ENCODE measurements at regions not wholly inside any gene's neighbourhood (a gene's known extent, or its start where the extent isn't known, plus 50 kb on each side); places are given as distances from the start of the nearest gene placed in this dataset.

DNA sequence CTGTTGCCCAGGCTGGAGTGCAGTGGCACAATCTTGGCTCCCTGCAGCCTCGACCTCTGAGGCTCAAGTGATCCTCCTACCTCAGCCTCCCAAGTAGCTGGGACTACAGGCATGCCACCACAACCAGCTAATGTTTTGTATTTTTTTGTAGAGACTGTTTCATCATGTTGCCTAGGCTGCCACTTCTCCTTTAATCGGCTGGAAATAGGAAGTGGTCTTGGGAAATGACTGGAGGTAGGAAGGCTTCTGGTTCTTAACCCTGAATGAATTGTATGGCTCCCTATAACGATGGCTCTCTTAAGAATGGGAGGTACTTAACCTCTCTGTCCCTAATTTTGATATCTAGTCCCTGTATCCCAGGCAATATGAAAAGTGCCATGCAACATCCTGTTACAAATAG lies 113.9 kb upstream of the USP15 start:
- no CpG with 5 or more reads among the region's 3 CpGs for WGBS (ENCODE audit: insufficient coverage)
- Histone ChIP-seq H3K4me1 (ENCODE audit: control insufficient read depth, insufficient read depth, low read length) (no peaks in the 10 kb centered on the region), H3K27ac (ENCODE audit: low read length) (no peak overlapping the region), H3K9me3 (replicated peaks; ENCODE audit: control insufficient read depth, low read depth, low read length) (no peaks in the 10 kb centered on the region), H3K27me3 (ENCODE audit: control insufficient read depth, insufficient read depth, low read length) (no peaks in the 10 kb centered on the region), H3K36me3 (ENCODE audit: control insufficient read depth, insufficient read depth, low read length) (no peaks in the 10 kb centered on the region), H3K4me3 (ENCODE audit: low read length) (no peak overlapping the region)
- no peak for DNase-seq

DNA sequence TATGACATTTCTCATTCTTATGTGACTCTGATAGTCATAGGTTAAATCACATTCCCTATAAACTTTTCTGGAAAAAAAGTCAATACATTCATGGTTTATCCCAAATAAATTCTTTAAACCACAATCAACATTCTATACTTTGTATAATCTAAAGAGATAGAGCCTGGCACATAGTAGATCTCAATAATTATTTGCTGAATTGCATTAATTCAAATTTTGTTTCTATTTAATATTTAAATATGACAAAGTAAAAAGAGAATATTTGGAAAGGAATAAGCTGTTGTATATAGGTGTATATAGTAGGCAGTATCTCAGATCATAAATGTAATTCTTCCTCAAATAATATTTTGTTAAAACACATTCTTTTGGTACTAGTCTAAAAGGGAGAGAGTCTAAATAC lies 102.2 kb upstream of the USP15 start:
- no peak overlapping the region for H3K4me3 ChIP-seq (ENCODE audit: low read length)
- no peaks in the 10 kb centered on the region for H3K4me1 ChIP-seq (ENCODE audit: control insufficient read depth, insufficient read depth, low read length)
- no peaks in the 10 kb centered on the region for H3K27me3 ChIP-seq (ENCODE audit: control insufficient read depth, insufficient read depth, low read length)
- no peak for DNase-seq
- H3K27ac ChIP-seq (ENCODE audit: low read length): no peak overlapping the region
- H3K36me3 ChIP-seq (ENCODE audit: control insufficient read depth, insufficient read depth, low read length): no peaks in the 10 kb centered on the region
- no peaks in the 10 kb centered on the region for H3K9me3 ChIP-seq (replicated peaks; ENCODE audit: control insufficient read depth, low read depth, low read length)

DNA sequence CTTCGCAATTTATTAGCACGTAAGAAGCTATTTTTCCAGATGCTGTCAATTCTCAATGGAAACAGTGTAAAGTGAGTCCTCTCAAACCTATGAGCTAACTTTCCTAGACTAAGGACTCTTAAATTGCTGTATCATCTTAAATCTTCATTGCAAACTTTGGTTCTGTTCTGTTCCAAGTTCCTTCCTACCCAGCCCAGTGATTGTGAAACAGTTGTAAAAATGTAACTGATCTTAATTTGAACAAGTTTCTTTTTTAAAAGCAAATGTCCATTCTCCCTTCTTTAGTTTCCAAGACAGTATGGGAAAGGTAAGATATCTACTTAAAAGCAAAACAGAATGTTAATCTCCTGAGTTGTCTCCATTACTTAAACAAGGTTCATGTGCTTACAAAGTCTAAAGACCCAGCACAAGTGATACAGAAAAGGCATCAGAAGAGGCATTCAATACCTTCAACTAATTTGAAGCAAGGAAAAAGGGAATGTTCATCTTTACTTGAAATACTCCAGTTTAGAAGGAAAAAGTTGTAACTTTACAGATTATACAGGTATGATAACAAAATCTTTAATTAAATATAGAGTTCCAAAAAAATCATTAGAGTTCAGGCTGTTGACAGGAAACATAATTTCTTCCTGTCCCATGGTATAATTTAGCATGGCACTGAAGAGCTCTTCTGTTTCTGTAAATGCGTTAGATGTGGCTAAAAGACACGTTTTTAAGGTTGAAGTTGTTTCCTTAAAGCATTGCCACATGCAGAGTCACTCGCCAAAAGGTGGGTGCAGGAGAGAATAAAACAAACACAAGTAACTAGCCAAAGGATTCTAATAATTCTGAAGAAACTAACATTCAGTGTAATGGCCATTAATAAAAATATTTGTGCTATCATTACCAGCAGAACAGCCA lies 101.5 kb upstream of the USP15 start:
- no peaks in the 10 kb centered on the region for H3K27me3 ChIP-seq (ENCODE audit: control insufficient read depth, insufficient read depth, low read length)

DNA sequence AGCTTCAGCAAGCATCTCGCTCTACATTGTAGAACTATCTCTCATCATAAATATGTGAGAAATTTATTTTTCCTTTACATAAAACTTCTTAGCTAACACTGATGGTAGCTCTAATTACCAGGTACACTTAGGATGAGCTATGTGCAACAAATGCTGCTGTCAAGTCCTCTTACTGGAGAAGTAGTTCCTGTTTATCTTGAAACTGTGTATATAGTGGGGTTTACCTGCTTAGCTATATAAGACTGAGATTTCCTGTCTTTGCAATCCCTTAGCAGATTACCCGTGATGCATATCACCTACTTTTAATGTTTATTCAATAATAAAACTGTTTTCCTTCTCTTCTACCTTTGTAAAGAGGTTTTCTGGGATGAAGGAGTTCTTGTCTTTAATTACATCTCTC lies 98.0 kb upstream of the USP15 start:
- Histone ChIP-seq H3K36me3 (ENCODE audit: control insufficient read depth, insufficient read depth, low read length) (no peaks in the 10 kb centered on the region), H3K4me1 (ENCODE audit: control insufficient read depth, insufficient read depth, low read length) (no peaks in the 10 kb centered on the region), H3K27ac (ENCODE audit: low read length) (no peak overlapping the region), H3K9me3 (replicated peaks; ENCODE audit: control insufficient read depth, low read depth, low read length) (no peaks in the 10 kb centered on the region), H3K4me3 (ENCODE audit: low read length) (no peak overlapping the region), H3K27me3 (ENCODE audit: control insufficient read depth, insufficient read depth, low read length) (no peaks in the 10 kb centered on the region)
- DNase-seq: no peak
- no CpG with 5 or more reads among the region's 2 CpGs for WGBS (ENCODE audit: insufficient coverage)

More for the DNA sequence above, 101.5 kb upstream of the USP15 start:
- no peak for DNase-seq
- Histone ChIP-seq H3K36me3 (ENCODE audit: control insufficient read depth, insufficient read depth, low read length) (no peaks in the 10 kb centered on the region), H3K9me3 (replicated peaks; ENCODE audit: control insufficient read depth, low read depth, low read length) (no peaks in the 10 kb centered on the region), H3K27ac (ENCODE audit: low read length) (no peak overlapping the region), H3K4me1 (ENCODE audit: control insufficient read depth, insufficient read depth, low read length) (no peaks in the 10 kb centered on the region), H3K4me3 (ENCODE audit: low read length) (no peak overlapping the region)
- WGBS (ENCODE audit: insufficient coverage): no CpG with 5 or more reads among the region's 5 CpGs

DNA sequence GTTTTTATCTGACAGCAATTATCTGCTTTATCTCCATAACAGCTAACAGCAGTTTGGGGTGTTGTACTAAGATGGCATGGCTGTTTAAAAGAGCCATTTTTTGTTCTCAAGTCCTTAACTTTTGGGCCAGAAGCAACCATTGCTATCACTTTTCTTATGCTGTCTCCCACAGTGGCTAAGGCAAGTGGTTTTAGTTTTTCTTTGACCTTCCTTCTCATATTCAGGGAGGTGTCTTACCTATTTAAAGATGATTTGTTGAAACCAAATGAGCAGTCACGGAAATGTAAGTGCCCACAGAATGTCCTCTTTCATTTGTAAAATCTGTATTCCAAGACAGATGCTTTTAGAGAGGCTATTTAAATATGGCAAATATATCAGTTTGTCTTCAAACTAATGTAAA lies 96.8 kb upstream of the USP15 start:
- DNase-seq: no peak
- Histone ChIP-seq H3K36me3 (ENCODE audit: control insufficient read depth, insufficient read depth, low read length) (no peaks in the 10 kb centered on the region), H3K27ac (ENCODE audit: low read length) (no peak overlapping the region), H3K9me3 (replicated peaks; ENCODE audit: control insufficient read depth, low read depth, low read length) (no peaks in the 10 kb centered on the region), H3K27me3 (ENCODE audit: control insufficient read depth, insufficient read depth, low read length) (no peaks in the 10 kb centered on the region), H3K4me1 (ENCODE audit: control insufficient read depth, insufficient read depth, low read length) (no peaks in the 10 kb centered on the region), H3K4me3 (ENCODE audit: low read length) (no peak overlapping the region)
- WGBS (ENCODE audit: insufficient coverage): no CpG with 5 or more reads among the region's 1 CpG

DNA sequence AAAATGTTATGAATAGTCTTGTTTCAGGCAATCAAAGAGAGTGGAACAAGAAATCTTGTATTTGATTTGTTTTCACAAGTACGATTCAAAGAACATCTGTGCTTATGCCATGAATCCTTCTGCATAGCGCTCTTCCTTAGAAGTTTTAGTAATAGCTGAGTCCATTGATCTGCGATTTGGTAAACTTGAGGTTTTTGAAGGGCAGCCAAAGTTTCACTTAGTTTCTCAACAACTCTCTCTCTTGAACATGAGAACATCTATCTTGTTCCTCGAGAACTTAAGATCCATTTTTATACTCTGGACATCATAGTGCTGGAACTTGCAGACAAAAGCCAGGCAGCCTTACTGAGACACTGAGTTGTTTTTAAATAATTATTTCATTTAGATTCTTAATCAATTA lies 96.2 kb upstream of the USP15 start:
- 67% methylated on average over 1 of the region's 4 CpGs for WGBS (ENCODE audit: insufficient coverage)
- peak; percentile 7 for DNase-seq
- no peaks in the 10 kb centered on the region for H3K9me3 ChIP-seq (replicated peaks; ENCODE audit: control insufficient read depth, low read depth, low read length)

DNA sequence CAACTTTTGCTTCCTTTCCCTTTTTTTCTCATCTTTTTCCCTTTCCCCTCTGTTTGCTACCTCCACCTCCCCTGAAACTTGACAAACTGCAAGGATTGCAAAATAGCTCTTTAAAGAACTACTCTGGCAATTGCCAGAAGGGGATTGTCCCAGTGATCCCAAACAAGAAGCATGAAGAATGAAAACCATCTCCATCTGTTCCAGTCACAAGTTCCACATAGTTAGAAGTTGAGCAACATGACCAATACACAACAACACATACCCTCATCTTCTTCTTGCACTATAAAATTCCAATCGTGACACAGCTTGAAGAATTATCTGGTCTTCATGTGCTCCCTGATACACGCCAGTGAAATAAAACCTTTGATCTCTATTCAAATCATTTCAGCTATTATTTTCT lies 93.7 kb upstream of the USP15 start:
- H3K4me1 ChIP-seq (ENCODE audit: control insufficient read depth, insufficient read depth, low read length): no peaks in the 10 kb centered on the region
- H3K27me3 ChIP-seq (ENCODE audit: control insufficient read depth, insufficient read depth, low read length): no peaks in the 10 kb centered on the region
- no peaks in the 10 kb centered on the region for H3K9me3 ChIP-seq (replicated peaks; ENCODE audit: control insufficient read depth, low read depth, low read length)
- DNase-seq: peak; percentile 33
- no peaks in the 10 kb centered on the region for H3K36me3 ChIP-seq (ENCODE audit: control insufficient read depth, insufficient read depth, low read length)
- WGBS (ENCODE audit: insufficient coverage): 58% methylated on average over 2 of the region's 2 CpGs
- H3K4me3 ChIP-seq (ENCODE audit: low read length): no peak overlapping the region
- H3K27ac ChIP-seq (ENCODE audit: low read length): no peak overlapping the region

More for the DNA sequence above, 96.2 kb upstream of the USP15 start:
- Histone ChIP-seq H3K27me3 (ENCODE audit: control insufficient read depth, insufficient read depth, low read length) (no peaks in the 10 kb centered on the region), H3K4me3 (ENCODE audit: low read length) (no peak overlapping the region), H3K27ac (ENCODE audit: low read length) (no peak overlapping the region), H3K36me3 (ENCODE audit: control insufficient read depth, insufficient read depth, low read length) (no peaks in the 10 kb centered on the region), H3K4me1 (ENCODE audit: control insufficient read depth, insufficient read depth, low read length) (no peaks in the 10 kb centered on the region)

DNA sequence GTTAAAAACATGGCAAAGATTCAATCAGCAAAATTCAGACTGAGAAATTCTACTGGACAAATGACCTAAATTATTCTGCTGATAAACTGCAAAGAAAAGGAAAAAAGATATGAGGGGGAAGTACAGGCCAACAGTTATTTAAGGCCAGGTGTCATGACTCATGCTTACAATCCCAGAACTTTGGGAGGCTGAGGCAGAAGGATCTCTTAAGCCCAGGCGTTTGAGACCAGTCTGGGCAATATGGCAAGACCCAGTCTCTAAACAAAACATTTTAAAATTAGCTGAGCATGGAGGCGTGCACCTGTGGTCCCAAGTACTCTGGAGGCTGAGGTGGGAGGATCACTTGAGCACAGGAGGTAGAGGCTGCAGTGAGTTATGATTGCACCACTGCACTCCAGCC lies 91.8 kb upstream of the USP15 start:
- Histone ChIP-seq H3K9me3 (replicated peaks; ENCODE audit: control insufficient read depth, low read depth, low read length) (no peaks in the 10 kb centered on the region), H3K27ac (ENCODE audit: low read length) (no peak overlapping the region), H3K4me1 (ENCODE audit: control insufficient read depth, insufficient read depth, low read length) (no peaks in the 10 kb centered on the region), H3K27me3 (ENCODE audit: control insufficient read depth, insufficient read depth, low read length) (no peaks in the 10 kb centered on the region), H3K36me3 (ENCODE audit: control insufficient read depth, insufficient read depth, low read length) (no peaks in the 10 kb centered on the region), H3K4me3 (ENCODE audit: low read length) (no peak overlapping the region)
- no CpG with 5 or more reads among the region's 2 CpGs for WGBS (ENCODE audit: insufficient coverage)
- DNase-seq: no peak

DNA sequence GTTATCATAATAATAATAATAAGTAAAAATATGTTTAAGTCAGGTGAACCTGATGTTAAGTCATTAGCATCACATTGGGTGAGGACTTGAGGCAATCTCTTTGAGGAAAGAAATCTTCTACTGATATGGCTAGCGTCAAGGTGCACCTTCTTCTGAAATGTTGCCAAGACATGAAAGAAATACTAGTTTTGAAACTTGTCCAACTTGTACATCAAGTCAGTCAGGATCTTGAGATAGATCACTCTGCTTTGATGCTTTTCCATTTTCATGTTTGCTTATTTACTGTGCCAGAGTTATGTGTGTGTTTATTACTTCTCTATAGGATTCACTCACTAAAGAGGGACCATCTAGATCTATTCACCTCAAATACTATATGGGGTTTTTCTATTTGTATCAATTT lies 90.0 kb upstream of the USP15 start:
- no CpG with 5 or more reads among the region's 1 CpG for WGBS (ENCODE audit: insufficient coverage)
- Histone ChIP-seq H3K4me3 (ENCODE audit: low read length) (no peak overlapping the region), H3K36me3 (ENCODE audit: control insufficient read depth, insufficient read depth, low read length) (no peaks in the 10 kb centered on the region), H3K4me1 (ENCODE audit: control insufficient read depth, insufficient read depth, low read length) (no peaks in the 10 kb centered on the region), H3K9me3 (replicated peaks; ENCODE audit: control insufficient read depth, low read depth, low read length) (no peaks in the 10 kb centered on the region), H3K27ac (ENCODE audit: low read length) (no peak overlapping the region), H3K27me3 (ENCODE audit: control insufficient read depth, insufficient read depth, low read length) (no peaks in the 10 kb centered on the region)
- DNase-seq: no peak

DNA sequence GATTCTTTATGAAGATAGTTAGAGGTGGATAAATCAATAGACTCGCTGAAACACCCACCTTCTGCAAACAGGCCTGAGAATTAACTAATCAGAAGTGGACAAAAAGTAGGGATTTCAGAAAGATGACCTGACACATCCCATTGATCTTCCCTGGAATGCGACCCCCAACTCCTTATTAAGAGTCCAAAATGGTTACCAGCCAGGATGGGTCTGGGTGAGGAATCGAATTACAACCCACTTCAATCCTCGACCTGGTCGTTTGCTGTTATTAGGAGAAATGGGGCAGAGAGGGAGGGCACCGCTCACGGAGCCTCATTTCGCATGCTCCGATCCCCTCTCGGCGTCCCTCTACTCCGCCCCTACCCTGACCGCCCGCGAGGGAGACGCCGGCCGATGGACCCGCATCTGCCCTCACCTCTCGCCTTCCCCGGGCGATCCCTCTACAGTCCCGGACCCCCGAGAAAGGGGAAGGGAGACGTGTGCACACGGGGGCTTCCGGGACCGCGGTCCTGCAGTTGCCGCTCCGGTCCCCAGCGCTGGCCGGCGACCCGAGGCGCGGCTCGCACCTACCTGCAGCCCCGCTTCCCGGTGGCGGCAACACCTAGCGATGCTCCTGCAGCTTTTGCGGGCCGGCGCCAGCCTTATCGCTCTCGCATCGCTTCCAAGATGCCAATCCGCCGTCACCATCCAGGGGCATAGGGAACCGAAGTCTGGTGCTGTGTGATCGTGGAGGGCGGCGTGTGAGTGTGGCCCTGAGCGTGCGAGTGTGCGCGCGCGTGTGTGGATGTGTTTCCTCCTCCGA lies 69.3 kb upstream of the USP15 start:
- Histone ChIP-seq H3K27ac (ENCODE audit: low read length) (no peak overlapping the region), H3K9me3 (replicated peaks; ENCODE audit: control insufficient read depth, low read depth, low read length) (no peaks in the 10 kb centered on the region), H3K36me3 (ENCODE audit: control insufficient read depth, insufficient read depth, low read length) (no peaks in the 10 kb centered on the region), H3K27me3 (ENCODE audit: control insufficient read depth, insufficient read depth, low read length) (peaks cover 29% of the 10 kb centered on the region), H3K4me1 (ENCODE audit: control insufficient read depth, insufficient read depth, low read length) (peaks cover 17% of the 10 kb centered on the region), H3K4me3 (ENCODE audit: low read length) (peak overlapping the region; percentile 35)
- no peak for DNase-seq
- whole genome bisulfite sequencing (ENCODE audit: insufficient coverage): under 1% methylated on average over 52 of the region's 61 CpGs

All from muscle of leg (tissue), 3 donors.